Ovary (tissue), 7 donors: ENCODE measurements at regions not wholly inside any gene's neighbourhood (a gene's known extent, or its start where the extent isn't known, plus 50 kb on each side); places are given as distances from the start of the nearest gene placed in this dataset.

ENCODE experiments used
- DNase-seq, 5 donors: peaks; one replicate each; pipeline ENCODE4 v3.0.0-alpha.2; 2019 to 2020
- H3K27ac ChIP-seq, 2 donors: fragments of 200-600 bp; one replicate each; pipeline versions ENCODE4 v1.5.1 to v1.8.0; 2019 to 2022
- H3K27me3 ChIP-seq: fragments of 200-600 bp; one replicate; pipeline ENCODE4 v1.8.0; 2022
- H3K36me3 ChIP-seq: fragments of 200-600 bp; sonication (generic); one replicate; pipeline ENCODE4 v1.5.1; 2019
- H3K4me1 ChIP-seq: one replicate; pipeline ENCODE4 v1.8.1; 2013; ENCODE audit warnings: mild to moderate bottlenecking, moderate library complexity; ENCODE audit not compliant: insufficient read depth
- H3K4me3 ChIP-seq: fragments of 200-600 bp; sonication (generic); one replicate; pipeline ENCODE4 v1.5.1; 2017
- H3K9me3 ChIP-seq, 2 donors: fragments of 200-600 bp in 1 of 2; sonication (generic) in 1 of 2; one replicate each; pipeline versions ENCODE4 v1.5.1 to v1.8.1; 2013 to 2019; ENCODE audit warnings: mild to moderate bottlenecking in 1 of 2, moderate library complexity in 1 of 2
- CTCF ChIP-seq, 3 donors: fragments of 450-650 bp in 2 of 3; fragments of 200-600 bp in 1 of 3; IDR thresholded peaks; one replicate each; pipeline versions ENCODE4 v1.5.1 to v1.8.0; 2016 to 2022; ENCODE audit warnings: antibody characterized with exemption in 3 of 3, mild to moderate bottlenecking in 1 of 3
- EP300 ChIP-seq: sonication (generic); formaldehyde crosslinking; IDR thresholded peaks from one replicate; pipeline ENCODE4 v1.6.1; 2017; ENCODE audit warnings: antibody characterized with exemption
- POLR2A ChIP-seq: fragments of 450-650 bp; IDR thresholded peaks from one replicate; pipeline ENCODE4 v1.6.1; 2017; ENCODE audit warnings: antibody characterized with exemption, mild to moderate bottlenecking, moderate library complexity
- WGBS, 3 donors: extraction: QIAGEN DNeasy Blood & Tissue Kit in 1 of 3; methylation state at CpG; one replicate each; pipeline versions ENCODE4 v1.1.5 to v1.1.7; 2013 to 2017; 5-methylcytosine and 5-hydroxymethylcytosine counted together
- intact Hi-C, 4 donors: fragments of 100-400 bp; cut with DNase I; formaldehyde crosslinking; loops; one replicate each; pipeline versions ENCODE4 v1.11.0 to v1.15.1; 2022 to 2023
- donor health status: DM: no; HTN: no; CAD: no; lungs with moderate emphysema.
- donor health status: DM: no; HTN: no; CAD: no.
- donor health status: Bipolar disorder and iron deficiency.
- donor health status: DM: no; HTN: no; CAD: no.
- donor health status: DM: yes; HTN: yes; CAD: no.

DNA sequence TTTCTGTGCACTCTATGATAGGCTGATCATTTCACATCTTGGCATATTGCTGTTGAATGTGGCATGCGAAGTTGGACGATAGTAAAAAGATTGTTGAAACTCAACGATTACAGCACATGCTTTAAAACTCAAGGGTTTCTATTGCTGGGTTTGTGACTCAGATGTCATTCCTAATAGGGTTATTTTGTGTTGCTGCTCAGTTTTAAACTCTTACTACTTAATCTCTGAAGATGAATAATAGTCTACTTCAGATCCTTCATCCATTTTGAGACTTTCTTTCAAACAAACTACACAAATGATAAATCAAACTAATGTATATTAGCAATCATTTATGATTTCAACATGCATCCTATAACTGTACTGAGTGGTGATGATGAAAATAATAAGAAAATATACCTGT is 71.3 kb upstream of the MBNL1 start:
- intact Hi-C loops = no loop called here
- H3K27me3 ChIP-seq = no peaks in the 10 kb centered on the region
- WGBS, 3 donors = 48 to 71% (median 56%) methylated on average over 3 of the region's 3 CpGs

DNA sequence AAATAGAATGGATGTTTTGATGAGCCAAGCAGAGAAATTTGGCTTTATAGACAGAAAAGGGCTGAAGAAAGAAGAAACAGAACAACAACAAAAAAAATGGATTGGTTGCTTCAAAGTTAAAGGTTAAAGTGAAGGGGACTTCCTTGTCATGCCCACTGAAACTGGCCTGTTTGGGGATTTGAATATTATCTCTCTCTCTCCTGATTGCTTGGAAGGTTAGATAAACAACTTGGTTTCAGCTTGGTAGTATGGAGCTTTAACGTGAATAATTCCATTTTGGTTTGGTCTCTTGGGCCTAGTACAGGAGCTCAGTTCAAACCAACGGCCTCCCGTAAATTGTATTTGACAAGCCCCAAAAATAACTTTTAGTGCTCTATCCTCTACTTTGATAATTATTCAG is 70.8 kb upstream of the MBNL1 start:
- no peak for DNase-seq
- peak overlapping the region in 1 of 2 donors; percentile 12 for H3K27ac ChIP-seq
- H3K9me3 ChIP-seq = no peaks in the 10 kb centered on the region
- TF ChIP-seq CTCF (IDR thresholded peaks at IDR 0.05) = no peak
- TF ChIP-seq POLR2A = no peak
- H3K36me3 ChIP-seq = no peaks in the 10 kb centered on the region
- intact Hi-C loops = loop anchor here in 1 of 4 donors (2.0 kb wide), 1 partner anchor 71 kb away; the partner anchor contains the start of gene MBNL1
- H3K4me3 ChIP-seq = no peak overlapping the region
- 63 to 81% (median 70%) methylated on average over 3 of the region's 3 CpGs for WGBS, 3 donors
- H3K4me1 ChIP-seq = peaks cover 2% of the 10 kb centered on the region
- H3K27me3 ChIP-seq = no peaks in the 10 kb centered on the region

More for the DNA sequence above, 71.3 kb upstream of the MBNL1 start:
- Histone ChIP-seq H3K9me3 (no peaks in the 10 kb centered on the region), H3K4me1 (peaks cover 2% of the 10 kb centered on the region), H3K27ac (no peak overlapping the region), H3K4me3 (peak overlapping the region; percentile 13), H3K36me3 (no peaks in the 10 kb centered on the region)
- TF ChIP-seq POLR2A = no peak
- TF ChIP-seq CTCF (IDR thresholded peaks at IDR 0.05) = no peak
- DNase-seq = no peak

DNA sequence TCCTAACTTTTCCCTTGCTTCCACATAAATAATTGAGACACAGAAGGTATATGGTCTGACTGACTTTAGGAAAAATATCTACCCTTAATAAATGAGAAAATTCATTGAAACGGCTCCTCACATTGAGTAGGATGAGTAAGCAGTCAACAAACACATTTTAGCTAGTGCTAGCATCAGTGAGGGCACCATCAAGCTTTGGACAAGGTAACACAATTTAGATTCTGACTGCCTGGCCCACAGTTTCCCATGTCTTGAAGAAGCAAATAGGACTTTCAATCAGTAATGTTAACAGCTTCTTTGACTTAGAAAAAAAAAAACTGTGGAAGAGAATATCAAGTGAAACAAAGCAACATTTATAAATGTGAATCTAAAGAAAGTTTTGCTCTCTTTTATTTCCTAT is 70.1 kb upstream of the MBNL1 start:
- no peaks in the 10 kb centered on the region for H3K9me3 ChIP-seq
- TF ChIP-seq EP300 (no peak), POLR2A (no peak)
- H3K4me1 ChIP-seq = peaks cover 2% of the 10 kb centered on the region
- no peaks in the 10 kb centered on the region for H3K27me3 ChIP-seq
- no peaks in the 10 kb centered on the region for H3K36me3 ChIP-seq
- H3K4me3 ChIP-seq = no peak overlapping the region
- H3K27ac ChIP-seq = peak overlapping the region in 1 of 2 donors; percentile 12
- 82 to 92% (median 91%) methylated on average over 1 of the region's 1 CpG for WGBS, 3 donors
- no peak for DNase-seq
- intact Hi-C loops = loop anchor here in 1 of 4 donors (2.0 kb wide), 1 partner anchor 70 kb away; the partner anchor contains the start of gene MBNL1

DNA sequence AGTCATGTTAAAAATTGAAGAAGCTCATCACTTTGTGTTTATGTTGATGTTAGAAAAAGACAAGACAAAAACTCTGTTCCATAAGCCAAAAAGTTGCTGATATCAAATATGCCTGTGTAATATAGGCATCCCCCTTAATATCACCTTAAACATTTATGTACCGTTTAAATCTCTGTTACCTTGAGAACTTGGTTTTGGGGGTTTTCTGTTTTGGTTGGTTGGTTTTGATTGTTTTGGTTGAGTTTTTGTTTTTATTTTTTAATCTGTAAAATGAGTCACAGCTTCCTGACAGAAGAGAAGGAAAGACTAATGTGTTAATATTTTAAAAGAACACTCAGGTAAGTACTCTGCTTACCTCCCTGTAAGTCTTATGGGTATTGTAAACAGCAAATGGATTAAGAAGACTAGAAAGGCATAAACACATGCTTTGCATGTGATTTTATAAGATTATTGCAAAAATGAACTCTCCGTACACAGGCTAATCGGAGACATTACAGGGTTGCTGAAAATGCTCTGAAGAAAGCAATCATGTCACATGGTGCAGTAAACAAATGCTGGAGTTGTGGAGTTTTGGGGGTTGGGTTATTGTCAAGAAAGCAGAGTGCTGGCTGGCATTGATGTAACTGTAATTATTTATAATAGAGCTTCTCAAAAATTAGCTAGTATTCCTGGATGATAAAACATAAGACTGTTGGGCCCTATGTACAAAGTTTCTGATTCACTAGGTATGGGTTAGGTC is 69.5 kb upstream of the MBNL1 start:
- peaks cover 2% of the 10 kb centered on the region for H3K4me1 ChIP-seq
- no peak overlapping the region for H3K4me3 ChIP-seq
- intact Hi-C loops = loop anchor here in 1 of 4 donors (2.0 kb wide), 1 partner anchor 70 kb away; the partner anchor contains the start of gene MBNL1
- no peak for DNase-seq
- WGBS, 3 donors = 63 to 72% (median 70%) methylated on average over 3 of the region's 3 CpGs
- no peaks in the 10 kb centered on the region for H3K36me3 ChIP-seq
- no peaks in the 10 kb centered on the region for H3K9me3 ChIP-seq
- H3K27ac ChIP-seq = peak overlapping the region in 1 of 2 donors; percentile 67
- TF ChIP-seq EP300 = no peak
- TF ChIP-seq CTCF (IDR thresholded peaks at IDR 0.05) = no peak
- TF ChIP-seq POLR2A = no peak
- H3K27me3 ChIP-seq = no peaks in the 10 kb centered on the region
